ENCODE measurements at regions not wholly inside any gene's neighbourhood (a gene's known extent, or its start where the extent isn't known, plus 50 kb on each side); places are given as distances from the start of the nearest gene placed in this dataset.

GRCh38 chr9:91036826-91037510, 235.3 kb downstream of the SYK start:
- Histone ChIP-seq H3K9me3 (replicated peaks; ENCODE audit: low read length) (no peaks in the 10 kb centered on the region), H3K4me1 (ENCODE audit: control insufficient read depth, insufficient read depth, low read length) (peaks cover 21% of the 10 kb centered on the region), H3K9ac (ENCODE audit: low read depth, low read length) (no peak overlapping the region), H3K27me3 (ENCODE audit: control insufficient read depth, insufficient read depth, low read length) (peaks cover under 1% of the 10 kb centered on the region), H3K4me3 (ENCODE audit: low read length) (no peak overlapping the region), H3K36me3 (ENCODE audit: insufficient read depth, low read length) (no peaks in the 10 kb centered on the region), H3K4me2 (ENCODE audit: low read length) (peak overlapping the region; percentile 45)

DNA sequence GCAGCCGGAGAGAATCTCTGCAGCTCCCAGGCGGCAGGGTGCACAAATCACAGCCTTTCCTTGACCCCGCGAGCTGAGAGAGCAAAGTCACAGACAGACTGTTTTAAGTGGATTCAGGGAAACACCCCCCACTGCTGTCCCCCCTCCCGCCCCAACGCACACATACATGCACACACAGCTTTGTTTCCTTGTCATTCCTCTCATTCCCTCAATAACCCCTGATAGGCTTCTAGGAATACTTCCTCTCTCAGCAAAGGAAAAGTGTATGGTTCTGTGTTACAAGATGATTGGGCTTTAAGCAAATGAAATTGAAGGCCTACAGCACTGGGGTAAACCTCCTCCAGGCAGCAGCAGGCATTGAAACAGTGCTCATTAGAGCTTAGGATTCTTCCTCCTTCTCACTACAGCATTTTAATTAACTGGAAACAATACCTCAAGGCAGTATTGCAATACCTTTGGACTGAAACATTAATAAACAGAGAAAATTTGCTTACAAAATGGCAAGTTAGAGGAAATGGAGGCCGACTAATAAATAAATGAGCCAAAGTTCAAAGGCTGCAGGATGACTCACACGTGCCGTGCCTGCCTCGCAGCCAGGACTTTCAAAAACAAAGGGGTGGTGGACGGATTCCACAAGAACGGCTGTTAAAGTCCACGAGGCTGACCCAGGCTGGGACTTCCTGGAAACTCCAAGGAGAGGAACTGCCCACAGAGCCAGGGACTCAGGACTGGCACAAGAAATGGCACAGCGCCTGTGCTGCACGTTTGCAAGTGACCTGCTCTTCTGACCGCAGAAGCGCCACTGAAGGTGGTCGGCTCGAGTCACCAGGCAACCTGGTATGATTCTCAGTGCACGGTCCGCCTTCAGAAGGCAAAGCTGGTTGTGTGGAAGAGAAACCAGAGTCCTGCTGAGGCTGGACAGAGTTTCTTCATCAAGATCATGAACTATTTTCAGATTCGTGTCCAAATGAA, 236.2 kb downstream of the SYK start:
- H3K36me3 ChIP-seq (ENCODE audit: insufficient read depth, low read length) = no peaks in the 10 kb centered on the region
- no peak overlapping the region for H3K4me3 ChIP-seq (ENCODE audit: low read length)
- H3K9me3 ChIP-seq (replicated peaks; ENCODE audit: low read length) = no peaks in the 10 kb centered on the region
- peaks cover 21% of the 10 kb centered on the region for H3K4me1 ChIP-seq (ENCODE audit: control insufficient read depth, insufficient read depth, low read length)
- peak overlapping the region; percentile 45 for H3K4me2 ChIP-seq (ENCODE audit: low read length)
- peak overlapping the region; percentile 27 for H3K9ac ChIP-seq (ENCODE audit: low read depth, low read length)
- H3K27me3 ChIP-seq (ENCODE audit: control insufficient read depth, insufficient read depth, low read length) = no peaks in the 10 kb centered on the region

GRCh38 chr9:91038483-91039124, 237.0 kb downstream of the SYK start:
- Histone ChIP-seq H3K27me3 (ENCODE audit: control insufficient read depth, insufficient read depth, low read length) (no peaks in the 10 kb centered on the region), H3K4me3 (ENCODE audit: low read length) (no peak overlapping the region), H3K9ac (ENCODE audit: low read depth, low read length) (no peak overlapping the region), H3K9me3 (replicated peaks; ENCODE audit: low read length) (no peaks in the 10 kb centered on the region), H3K4me2 (ENCODE audit: low read length) (peak overlapping the region; percentile 36), H3K4me1 (ENCODE audit: control insufficient read depth, insufficient read depth, low read length) (peaks cover 21% of the 10 kb centered on the region), H3K36me3 (ENCODE audit: insufficient read depth, low read length) (no peaks in the 10 kb centered on the region)

DNA sequence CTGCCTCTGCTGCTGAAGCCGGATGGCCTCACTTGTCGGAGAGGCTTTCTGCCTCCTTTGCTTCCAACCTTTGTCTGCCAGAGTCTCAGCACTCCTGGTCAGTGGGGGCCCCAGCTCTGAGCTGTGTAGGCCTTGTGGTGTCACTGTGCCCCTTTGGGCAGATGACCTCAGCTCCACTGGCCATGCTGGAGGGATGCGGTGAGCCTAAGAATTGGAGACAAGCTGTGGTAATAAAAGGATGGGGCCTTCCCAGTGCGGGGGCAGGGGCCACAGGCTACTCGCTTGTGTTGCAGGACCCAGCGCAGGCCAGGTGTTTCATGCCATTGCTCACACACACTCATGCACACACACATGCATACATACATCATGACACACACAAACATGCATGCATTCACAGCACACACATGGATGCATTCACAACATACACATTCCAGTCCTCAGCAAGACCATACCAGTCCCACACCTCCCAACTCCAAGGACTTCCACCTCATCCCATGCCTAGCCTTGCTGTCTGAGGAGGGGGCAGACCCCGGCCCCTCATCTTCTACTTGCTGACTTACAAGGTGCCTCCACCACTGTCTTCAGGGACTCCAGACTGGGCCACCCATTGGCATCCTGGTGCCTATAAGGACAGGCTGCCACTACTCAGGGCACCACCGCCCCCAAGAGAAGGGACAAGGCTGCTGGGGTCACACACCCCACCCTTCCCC, 237.7 kb downstream of the SYK start:
- no peaks in the 10 kb centered on the region for H3K27me3 ChIP-seq (ENCODE audit: control insufficient read depth, insufficient read depth, low read length)
- H3K9ac ChIP-seq (ENCODE audit: low read depth, low read length) = no peak overlapping the region
- no peak overlapping the region for H3K4me2 ChIP-seq (ENCODE audit: low read length)
- H3K36me3 ChIP-seq (ENCODE audit: insufficient read depth, low read length) = no peaks in the 10 kb centered on the region
- no peaks in the 10 kb centered on the region for H3K9me3 ChIP-seq (replicated peaks; ENCODE audit: low read length)
- peaks cover 21% of the 10 kb centered on the region for H3K4me1 ChIP-seq (ENCODE audit: control insufficient read depth, insufficient read depth, low read length)
- H3K4me3 ChIP-seq (ENCODE audit: low read length) = no peak overlapping the region

DNA sequence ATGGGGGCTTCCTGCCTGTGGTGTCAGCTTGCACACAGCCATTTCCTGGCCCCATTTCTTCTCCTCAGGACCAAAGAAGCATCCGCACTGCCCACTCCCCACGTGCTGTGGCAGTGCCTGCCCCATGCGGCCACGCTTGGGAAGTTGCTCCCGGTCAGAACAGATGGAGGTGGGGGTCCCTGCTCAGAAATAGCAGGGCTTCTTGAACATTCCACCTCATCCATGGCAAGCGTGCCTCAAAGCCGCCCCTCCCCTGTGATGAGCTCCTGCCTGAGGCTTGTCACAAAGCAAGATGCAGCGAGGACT, 238.2 kb downstream of the SYK start:
- no peaks in the 10 kb centered on the region for H3K27me3 ChIP-seq (ENCODE audit: control insufficient read depth, insufficient read depth, low read length)
- no peaks in the 10 kb centered on the region for H3K36me3 ChIP-seq (ENCODE audit: insufficient read depth, low read length)
- H3K9me3 ChIP-seq (replicated peaks; ENCODE audit: low read length) = no peaks in the 10 kb centered on the region
- H3K4me3 ChIP-seq (ENCODE audit: low read length) = no peak overlapping the region
- H3K4me1 ChIP-seq (ENCODE audit: control insufficient read depth, insufficient read depth, low read length) = peaks cover 21% of the 10 kb centered on the region
- H3K9ac ChIP-seq (ENCODE audit: low read depth, low read length) = no peak overlapping the region
- H3K4me2 ChIP-seq (ENCODE audit: low read length) = no peak overlapping the region

- H3K36me3 ChIP-seq (ENCODE audit: insufficient read depth, low read length) = no peaks in the 10 kb centered on the region
- no peak overlapping the region for H3K4me2 ChIP-seq (ENCODE audit: low read length)
- H3K4me1 ChIP-seq (ENCODE audit: control insufficient read depth, insufficient read depth, low read length) = peaks cover 21% of the 10 kb centered on the region
- H3K4me3 ChIP-seq (ENCODE audit: low read length) = no peak overlapping the region
- H3K9ac ChIP-seq (ENCODE audit: low read depth, low read length) = no peak overlapping the region
- no peaks in the 10 kb centered on the region for H3K27me3 ChIP-seq (ENCODE audit: control insufficient read depth, insufficient read depth, low read length)
- no peaks in the 10 kb centered on the region for H3K9me3 ChIP-seq (replicated peaks; ENCODE audit: low read length)
These were observed 239.0 kb downstream of the SYK start for GRCh38 chr9:91040371-91041215.

DNA sequence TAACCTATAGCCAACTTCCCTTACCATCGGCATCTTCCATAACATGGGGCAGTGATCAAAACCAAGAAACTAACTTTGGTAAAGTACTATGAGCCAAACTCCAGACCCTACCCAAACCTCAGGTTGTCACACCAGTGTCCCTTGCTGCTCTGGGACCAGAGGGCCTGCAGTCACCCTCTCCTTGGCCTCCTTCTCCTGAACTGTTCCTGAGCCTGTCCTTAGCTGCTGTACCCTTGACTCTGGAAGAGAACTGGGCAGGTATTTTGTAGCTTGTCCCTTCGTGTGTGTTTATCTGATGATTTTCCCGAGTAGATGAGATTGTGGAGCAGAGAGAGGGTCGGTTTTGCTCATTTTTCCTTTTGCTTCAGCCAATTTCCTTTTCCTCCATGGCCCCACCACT, 240.4 kb downstream of the SYK start:
- Histone ChIP-seq H3K36me3 (ENCODE audit: insufficient read depth, low read length) (no peaks in the 10 kb centered on the region), H3K27me3 (ENCODE audit: control insufficient read depth, insufficient read depth, low read length) (no peaks in the 10 kb centered on the region), H3K9ac (ENCODE audit: low read depth, low read length) (no peak overlapping the region), H3K4me2 (ENCODE audit: low read length) (no peak overlapping the region), H3K4me1 (ENCODE audit: control insufficient read depth, insufficient read depth, low read length) (peaks cover 19% of the 10 kb centered on the region), H3K9me3 (replicated peaks; ENCODE audit: low read length) (no peaks in the 10 kb centered on the region), H3K4me3 (ENCODE audit: low read length) (no peak overlapping the region)

DNA sequence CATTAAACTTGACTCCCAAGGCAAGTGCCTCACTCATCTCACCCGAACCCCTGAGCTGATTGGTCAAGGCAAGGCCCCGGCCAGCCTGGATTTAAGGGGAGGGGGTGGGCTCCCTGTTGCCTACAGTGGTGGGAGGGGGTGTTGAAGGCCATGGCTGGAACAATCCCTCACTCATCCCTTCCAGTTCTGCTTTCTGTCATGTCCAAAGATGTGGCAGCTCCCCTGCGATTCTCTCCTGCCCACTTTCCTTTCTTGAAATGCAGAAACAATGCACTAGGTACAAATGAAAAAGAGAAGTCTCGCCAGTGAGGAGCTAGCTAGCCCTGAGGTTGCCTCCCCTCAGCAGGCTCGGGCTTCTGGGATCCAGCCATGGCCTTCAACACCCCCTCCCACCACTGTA, 240.9 kb downstream of the SYK start:
- H3K36me3 ChIP-seq (ENCODE audit: insufficient read depth, low read length) = no peaks in the 10 kb centered on the region
- H3K9ac ChIP-seq (ENCODE audit: low read depth, low read length) = no peak overlapping the region
- no peak overlapping the region for H3K4me2 ChIP-seq (ENCODE audit: low read length)
- peaks cover 19% of the 10 kb centered on the region for H3K4me1 ChIP-seq (ENCODE audit: control insufficient read depth, insufficient read depth, low read length)
- H3K4me3 ChIP-seq (ENCODE audit: low read length) = no peak overlapping the region
- no peaks in the 10 kb centered on the region for H3K27me3 ChIP-seq (ENCODE audit: control insufficient read depth, insufficient read depth, low read length)
- no peaks in the 10 kb centered on the region for H3K9me3 ChIP-seq (replicated peaks; ENCODE audit: low read length)

DNA sequence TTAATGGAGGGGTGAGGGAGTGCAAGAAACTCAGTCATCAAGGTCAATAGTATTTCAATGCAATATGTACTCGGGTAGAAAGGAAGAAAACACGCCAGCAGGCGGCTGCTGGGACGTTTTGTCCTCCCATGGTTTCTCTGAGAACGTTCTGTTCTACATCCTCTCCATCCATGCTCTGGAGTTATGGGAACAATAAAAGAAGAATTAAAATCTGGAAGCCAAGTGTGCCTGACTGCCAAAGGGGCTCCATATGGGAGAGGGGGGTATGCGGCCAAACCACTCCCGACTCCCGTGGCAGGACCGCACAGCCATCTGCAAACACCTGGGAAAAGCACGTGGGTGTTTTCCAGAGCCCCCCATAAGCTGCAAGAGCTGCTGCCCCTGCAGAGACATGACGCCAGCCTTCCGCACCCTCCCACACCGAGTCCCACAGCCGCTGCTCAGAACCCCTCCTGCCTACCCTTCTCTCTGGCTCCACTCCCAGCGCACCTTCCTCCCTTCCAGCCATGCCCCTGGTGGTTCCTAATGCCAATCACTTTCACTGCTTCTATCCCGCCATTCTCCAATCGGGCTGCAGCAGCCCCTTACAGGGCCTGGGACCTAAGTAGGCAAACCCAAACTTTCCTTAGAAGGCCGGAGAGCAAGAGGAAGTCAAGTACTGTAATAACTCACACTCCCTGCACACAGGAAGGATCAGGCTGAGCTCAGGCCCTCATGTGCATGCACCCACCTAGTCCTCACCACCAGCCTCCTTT, 241.6 kb downstream of the SYK start:
- no peak overlapping the region for H3K4me3 ChIP-seq (ENCODE audit: low read length)
- H3K4me2 ChIP-seq (ENCODE audit: low read length) = no peak overlapping the region
- peaks cover 19% of the 10 kb centered on the region for H3K4me1 ChIP-seq (ENCODE audit: control insufficient read depth, insufficient read depth, low read length)
- H3K9ac ChIP-seq (ENCODE audit: low read depth, low read length) = no peak overlapping the region
- H3K9me3 ChIP-seq (replicated peaks; ENCODE audit: low read length) = no peaks in the 10 kb centered on the region
- no peaks in the 10 kb centered on the region for H3K27me3 ChIP-seq (ENCODE audit: control insufficient read depth, insufficient read depth, low read length)
- no peaks in the 10 kb centered on the region for H3K36me3 ChIP-seq (ENCODE audit: insufficient read depth, low read length)

- H3K27me3 ChIP-seq (ENCODE audit: control insufficient read depth, insufficient read depth, low read length) = no peaks in the 10 kb centered on the region
- H3K9ac ChIP-seq (ENCODE audit: low read depth, low read length) = no peak overlapping the region
- H3K9me3 ChIP-seq (replicated peaks; ENCODE audit: low read length) = no peaks in the 10 kb centered on the region
- H3K4me1 ChIP-seq (ENCODE audit: control insufficient read depth, insufficient read depth, low read length) = peaks cover 19% of the 10 kb centered on the region
- H3K4me2 ChIP-seq (ENCODE audit: low read length) = no peak overlapping the region
- H3K36me3 ChIP-seq (ENCODE audit: insufficient read depth, low read length) = no peaks in the 10 kb centered on the region
- no peak overlapping the region for H3K4me3 ChIP-seq (ENCODE audit: low read length)
These were observed 242.2 kb downstream of the SYK start for GRCh38 chr9:91043811-91044175.

Data from skeletal muscle satellite cell (primary cell).